ENCODE measurements at regions not wholly inside any gene's neighbourhood (a gene's known extent, or its start where the extent isn't known, plus 50 kb on each side); places are given as distances from the start of the nearest gene placed in this dataset.

- H3K9me3 ChIP-seq (ENCODE audit: low read depth, low read length, poor library complexity, severe bottlenecking) = no peaks in the 10 kb centered on the region
- BruUV-seq (replicated peaks) = no TSS peak
- H3K4me1 ChIP-seq (ENCODE audit: insufficient read depth, low read length, poor library complexity, severe bottlenecking) = no peaks in the 10 kb centered on the region
- H3K27ac ChIP-seq (ENCODE audit: low read depth, low read length, poor library complexity, severe bottlenecking) = no peak overlapping the region
- no peak for TF ChIP-seq EZH2 (IDR thresholded peaks at IDR 0.05; ENCODE audit: borderline replicate concordance, low read depth, low read length, poor library complexity, severe bottlenecking)
- no peak for TF ChIP-seq CTCF (conservative IDR thresholded peaks at IDR 0.05; ENCODE audit: low read depth, low read length)
- H3K36me3 ChIP-seq (ENCODE audit: insufficient read depth, low read length, poor library complexity, severe bottlenecking) = no peaks in the 10 kb centered on the region
- no peaks in the 10 kb centered on the region for H3K27me3 ChIP-seq (replicated peaks; ENCODE audit: insufficient read depth, low read depth, low read length, poor library complexity)
- intact Hi-C loops (cut with micrococcal nuclease; ENCODE audit: unreplicated experiment) = no loop called here
- H3K4me3 ChIP-seq (ENCODE audit: low read depth, low read length, poor library complexity, severe bottlenecking) = no peak overlapping the region
- POLR2A ChIA-PET (ENCODE audit: low non-redundant PET) = no interaction called here
- DNase-seq (ENCODE audit: low spot score) = no peak
- CTCF ChIA-PET = no interaction called here
Observed at GRCh38 chr2:52347292-52347691, 1315.4 kb upstream of the NRXN1 start.

GRCh38 chr2:52345676-52346075 lies 1313.7 kb upstream of the NRXN1 start:
- no peaks in the 10 kb centered on the region for H3K4me1 ChIP-seq (ENCODE audit: insufficient read depth, low read length, poor library complexity, severe bottlenecking)
- intact Hi-C loops (cut with micrococcal nuclease; ENCODE audit: unreplicated experiment) = no loop called here
- TF ChIP-seq EZH2 (IDR thresholded peaks at IDR 0.05; ENCODE audit: borderline replicate concordance, low read depth, low read length, poor library complexity, severe bottlenecking) = no peak
- no peak for TF ChIP-seq CTCF (conservative IDR thresholded peaks at IDR 0.05; ENCODE audit: low read depth, low read length)
- H3K27me3 ChIP-seq (replicated peaks; ENCODE audit: insufficient read depth, low read depth, low read length, poor library complexity) = no peaks in the 10 kb centered on the region
- no TSS peak for BruUV-seq (replicated peaks)
- ChIA-PET POLR2A (ENCODE audit: low non-redundant PET) (no interaction called here), CTCF (no interaction called here)
- H3K4me3 ChIP-seq (ENCODE audit: low read depth, low read length, poor library complexity, severe bottlenecking) = no peak overlapping the region
- no peak overlapping the region for H3K27ac ChIP-seq (ENCODE audit: low read depth, low read length, poor library complexity, severe bottlenecking)
- H3K9me3 ChIP-seq (ENCODE audit: low read depth, low read length, poor library complexity, severe bottlenecking) = no peaks in the 10 kb centered on the region
- H3K36me3 ChIP-seq (ENCODE audit: insufficient read depth, low read length, poor library complexity, severe bottlenecking) = no peaks in the 10 kb centered on the region
- no peak for DNase-seq (ENCODE audit: low spot score)

- no peak overlapping the region for H3K27ac ChIP-seq (ENCODE audit: low read depth, low read length, poor library complexity, severe bottlenecking)
- CTCF ChIA-PET = no interaction called here
- no peak for DNase-seq (ENCODE audit: low spot score)
- no peaks in the 10 kb centered on the region for H3K4me1 ChIP-seq (ENCODE audit: insufficient read depth, low read length, poor library complexity, severe bottlenecking)
- H3K4me3 ChIP-seq (ENCODE audit: low read depth, low read length, poor library complexity, severe bottlenecking) = no peak overlapping the region
- TF ChIP-seq EZH2 (IDR thresholded peaks at IDR 0.05; ENCODE audit: borderline replicate concordance, low read depth, low read length, poor library complexity, severe bottlenecking) (no peak), CTCF (conservative IDR thresholded peaks at IDR 0.05; ENCODE audit: low read depth, low read length) (no peak)
- H3K27me3 ChIP-seq (replicated peaks; ENCODE audit: insufficient read depth, low read depth, low read length, poor library complexity) = no peaks in the 10 kb centered on the region
- H3K36me3 ChIP-seq (ENCODE audit: insufficient read depth, low read length, poor library complexity, severe bottlenecking) = no peaks in the 10 kb centered on the region
- POLR2A ChIA-PET (ENCODE audit: low non-redundant PET) = no interaction called here
- intact Hi-C loops (cut with micrococcal nuclease; ENCODE audit: unreplicated experiment) = no loop called here
- no TSS peak for BruUV-seq (replicated peaks)
- no peaks in the 10 kb centered on the region for H3K9me3 ChIP-seq (ENCODE audit: low read depth, low read length, poor library complexity, severe bottlenecking)
Observed at GRCh38 chr2:52345082-52345481, 1313.2 kb upstream of the NRXN1 start.
